PC-9 (cell line): ENCODE measurements at regions not wholly inside any gene's neighbourhood (a gene's known extent, or its start where the extent isn't known, plus 50 kb on each side); places are given as distances from the start of the nearest gene placed in this dataset.

Experiments used
- BruUV-seq: library from RNA; stranded (reverse); fragments of 400-500 nt; replicated peaks from 2 replicates; lab custom pipeline; 2021; lab: Mats Ljungman, UMichigan
- CTCF ChIA-PET: fragments of 300-600 bp; sonication (Branson Sonifier 250); formaldehyde crosslinking; loops from one replicate; lab custom pipeline; 2022; ENCODE audit warnings: antibody characterized with exemption; lab: Charles Lee
- POLR2A ChIA-PET: fragments of 300-600 bp; sonication (Branson Sonifier 250); formaldehyde crosslinking; loops from one replicate; lab custom pipeline; 2022; ENCODE audit warnings: antibody characterized with exemption; ENCODE audit not compliant: unreplicated experiment; lab: Charles Lee
- DNase-seq, 2 experiments: peaks; one replicate each; pipeline versions ENCODE4 v3.0.0 to v3.0.0-alpha.2; 2015 to 2022; ENCODE audit warnings: mixed read lengths in 1 of 2
- H2AFZ ChIP-seq: fragments of 200-600 bp; sonication (generic); 2 replicates; pipeline ENCODE4 v1.8.1; 2017; ENCODE audit warnings: antibody characterized with exemption
- H3F3A ChIP-seq: fragments of 200-600 bp; sonication (generic); 2 replicates; pipeline ENCODE4 v1.8.1; 2017; ENCODE audit warnings: antibody characterized with exemption, mild to moderate bottlenecking, low read depth; ENCODE audit not compliant: insufficient read depth
- H3K27ac ChIP-seq: fragments of 200-600 bp; sonication (generic); 2 replicates; pipeline ENCODE4 v1.6.1; 2016; ENCODE audit warnings: mixed run types
- H3K27me3 ChIP-seq: fragments of 200-600 bp; sonication (generic); 2 replicates; pipeline ENCODE4 v1.6.1; 2016; ENCODE audit warnings: low read depth, mixed run types; ENCODE audit not compliant: insufficient read depth
- H3K36me3 ChIP-seq: fragments of 200-600 bp; sonication (generic); 2 replicates; pipeline ENCODE4 v1.6.1; 2016; ENCODE audit warnings: low read depth, mixed run types
- H3K4me1 ChIP-seq: fragments of 200-600 bp; sonication (generic); replicated peaks from 2 replicates; pipeline ENCODE4 v1.6.1; 2016; ENCODE audit warnings: mixed run types; ENCODE audit not compliant: insufficient read depth
- H3K4me2 ChIP-seq: fragments of 200-600 bp; sonication (generic); 2 replicates; pipeline ENCODE4 v1.6.1; 2017; ENCODE audit warnings: mixed run types
- H3K4me3 ChIP-seq: fragments of 200-600 bp; sonication (generic); 2 replicates; pipeline ENCODE4 v1.6.1; 2016; ENCODE audit warnings: mixed run types
- H3K79me2 ChIP-seq: fragments of 200-600 bp; sonication (generic); 2 replicates; pipeline ENCODE4 v1.6.1; 2017; ENCODE audit warnings: low read depth, mixed run types
- H3K9me2 ChIP-seq: fragments of 200-600 bp; sonication (generic); 2 replicates; pipeline ENCODE4 v1.8.1; 2017; ENCODE audit warnings: mild to moderate bottlenecking; ENCODE audit not compliant: insufficient read depth
- H3K9me3 ChIP-seq: fragments of 200-600 bp; sonication (generic); 2 replicates; pipeline ENCODE4 v1.8.1; 2016; ENCODE audit warnings: low read depth; ENCODE audit not compliant: insufficient read depth
- H4K20me1 ChIP-seq: fragments of 200-600 bp; sonication (generic); 2 replicates; pipeline ENCODE4 v1.8.1; 2017; ENCODE audit not compliant: insufficient read depth
- EZH2 ChIP-seq: fragments of 200-600 bp; sonication (generic); IDR thresholded peaks from 2 replicates; pipeline ENCODE4 v1.8.0; 2017; ENCODE audit warnings: antibody characterized with exemption, low read depth
- intact Hi-C: fragments of 100-400 bp; cut with micrococcal nuclease; formaldehyde crosslinking; loops from one replicate; pipeline ENCODE4 v1.10.0; 2022; ENCODE audit not compliant: unreplicated experiment
- TF ChIP-seq, protein P1 (sequence below): fragments of 200-600 bp; sonication (generic); conservative IDR thresholded peaks from 2 replicates; pipeline ENCODE4 v1.6.1; 2017; ENCODE audit warnings: mixed run types, antibody characterized with exemption, mild to moderate bottlenecking, moderate library complexity

DNA sequence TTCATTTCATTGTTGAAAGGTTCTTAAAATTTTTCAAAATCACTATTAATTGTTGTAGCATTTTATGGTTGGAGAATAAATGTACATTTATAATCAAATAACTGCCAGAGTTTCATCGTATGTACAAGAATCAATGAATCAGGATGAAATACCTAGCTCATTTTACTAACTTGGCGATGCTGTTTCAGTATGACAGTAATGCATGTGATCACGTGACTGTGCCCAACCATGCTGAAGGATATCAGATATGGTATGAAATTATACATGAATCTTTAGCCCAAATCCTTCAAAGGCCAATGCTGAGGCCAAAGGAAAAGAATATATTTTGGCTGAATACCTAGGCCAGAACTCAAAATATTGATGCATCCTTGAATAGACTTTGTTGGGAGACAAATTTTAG is 288.3 kb upstream of the TGFBR2 start:
- H3K9me3 ChIP-seq, result no peaks in the 10 kb centered on the region
- POLR2A ChIA-PET, result no interaction called here
- no peak overlapping the region for H3K4me3 ChIP-seq
- no TSS peak for BruUV-seq
- intact Hi-C loops, result loop anchor here (2.0 kb wide), 1 partner anchor 375 kb away; no protein-coding TSS in a partner anchor
- TF ChIP-seq EZH2, result no peak
- TF ChIP-seq, protein P1, sequence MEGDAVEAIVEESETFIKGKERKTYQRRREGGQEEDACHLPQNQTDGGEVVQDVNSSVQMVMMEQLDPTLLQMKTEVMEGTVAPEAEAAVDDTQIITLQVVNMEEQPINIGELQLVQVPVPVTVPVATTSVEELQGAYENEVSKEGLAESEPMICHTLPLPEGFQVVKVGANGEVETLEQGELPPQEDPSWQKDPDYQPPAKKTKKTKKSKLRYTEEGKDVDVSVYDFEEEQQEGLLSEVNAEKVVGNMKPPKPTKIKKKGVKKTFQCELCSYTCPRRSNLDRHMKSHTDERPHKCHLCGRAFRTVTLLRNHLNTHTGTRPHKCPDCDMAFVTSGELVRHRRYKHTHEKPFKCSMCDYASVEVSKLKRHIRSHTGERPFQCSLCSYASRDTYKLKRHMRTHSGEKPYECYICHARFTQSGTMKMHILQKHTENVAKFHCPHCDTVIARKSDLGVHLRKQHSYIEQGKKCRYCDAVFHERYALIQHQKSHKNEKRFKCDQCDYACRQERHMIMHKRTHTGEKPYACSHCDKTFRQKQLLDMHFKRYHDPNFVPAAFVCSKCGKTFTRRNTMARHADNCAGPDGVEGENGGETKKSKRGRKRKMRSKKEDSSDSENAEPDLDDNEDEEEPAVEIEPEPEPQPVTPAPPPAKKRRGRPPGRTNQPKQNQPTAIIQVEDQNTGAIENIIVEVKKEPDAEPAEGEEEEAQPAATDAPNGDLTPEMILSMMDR, result no peak
- H3F3A ChIP-seq, result no peaks in the 10 kb centered on the region
- no peaks in the 10 kb centered on the region for H3K27me3 ChIP-seq
- H3K9me2 ChIP-seq, result no peaks in the 10 kb centered on the region
- H3K27ac ChIP-seq, result no peak overlapping the region
- H2AFZ ChIP-seq, result no peak overlapping the region
- H3K79me2 ChIP-seq, result no peaks in the 10 kb centered on the region
- CTCF ChIA-PET, result no interaction called here
- H3K4me1 ChIP-seq, result no peaks in the 10 kb centered on the region
- no peak overlapping the region for H3K4me2 ChIP-seq
- no peaks in the 10 kb centered on the region for H3K36me3 ChIP-seq
- DNase-seq, result no peak
- H4K20me1 ChIP-seq, result no peaks in the 10 kb centered on the region

DNA sequence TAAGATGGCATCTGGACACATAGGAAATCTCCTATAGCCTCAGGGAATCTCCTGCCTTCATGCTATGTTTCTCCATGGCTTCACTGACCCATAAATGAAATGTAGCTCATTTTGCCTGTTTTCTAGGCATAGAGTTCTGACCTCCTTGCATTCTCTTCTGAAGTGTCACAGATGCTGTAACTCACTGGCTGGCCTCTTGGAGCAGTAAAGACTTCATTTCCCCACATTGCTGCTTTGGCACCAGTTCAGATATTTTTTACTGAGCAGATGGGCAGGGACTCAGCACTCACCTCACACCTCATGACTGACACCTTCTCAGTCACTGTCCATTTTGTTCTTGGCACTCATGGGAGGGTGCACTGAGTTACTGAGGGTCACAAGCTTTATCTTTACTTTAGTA is 286.7 kb upstream of the TGFBR2 start:
- peak; percentile 40 to 61 for DNase-seq
- Histone ChIP-seq H3F3A (no peaks in the 10 kb centered on the region), H3K36me3 (no peaks in the 10 kb centered on the region), H3K4me2 (no peak overlapping the region), H3K4me1 (no peaks in the 10 kb centered on the region), H3K4me3 (no peak overlapping the region), H3K27ac (no peak overlapping the region), H3K9me2 (no peaks in the 10 kb centered on the region), H4K20me1 (no peaks in the 10 kb centered on the region), H3K27me3 (no peaks in the 10 kb centered on the region), H3K79me2 (no peaks in the 10 kb centered on the region), H3K9me3 (no peaks in the 10 kb centered on the region; the same call in 1 of the 2 replicates), H2AFZ (no peak overlapping the region)
- intact Hi-C loops, result loop anchor here (2.0 kb wide), 1 partner anchor 373 kb away; no protein-coding TSS in a partner anchor
- TF ChIP-seq, protein P1, result 0 out of 2 replicates have a peak, but pooled peaks have one; percentile 33
- TF ChIP-seq EZH2, result no peak
- POLR2A ChIA-PET, result no interaction called here
- CTCF ChIA-PET, result interaction anchor here (0.5 to 1.0 kb wide), 7 partner anchors 14 to 374 kb away, joined by 3 to 6 read pairs (median 3); no protein-coding TSS in a partner anchor
- BruUV-seq, result no TSS peak

DNA sequence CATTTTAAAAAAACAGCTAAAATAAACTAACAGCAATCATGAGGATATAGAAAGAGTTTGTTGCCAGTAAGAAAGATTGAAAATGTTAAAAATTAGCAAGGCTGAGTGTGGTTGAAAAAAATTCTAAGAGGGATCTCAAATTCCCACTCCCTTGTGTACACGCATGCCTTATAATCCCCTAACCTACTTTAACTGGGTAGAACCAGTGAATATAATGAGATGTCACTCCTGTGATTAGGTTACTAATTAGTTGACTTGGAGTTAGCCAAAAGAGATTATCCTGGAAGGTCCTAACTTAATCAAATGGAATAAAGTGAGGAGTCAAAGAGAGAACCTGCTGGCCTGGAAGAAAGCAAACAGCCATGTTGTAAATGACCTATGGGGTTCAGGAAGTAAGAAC is 286.0 kb upstream of the TGFBR2 start:
- no peaks in the 10 kb centered on the region for H3K27me3 ChIP-seq
- TF ChIP-seq EZH2, result no peak
- TF ChIP-seq, protein P1, result no peak
- intact Hi-C loops, result no loop called here

More for the DNA sequence above, 286.0 kb upstream of the TGFBR2 start:
- Histone ChIP-seq H3K36me3 (no peaks in the 10 kb centered on the region), H3K4me1 (no peaks in the 10 kb centered on the region), H3K9me2 (no peaks in the 10 kb centered on the region), H3K4me2 (no peak overlapping the region), H4K20me1 (no peaks in the 10 kb centered on the region), H3K79me2 (no peaks in the 10 kb centered on the region), H3K4me3 (no peak overlapping the region), H2AFZ (no peak overlapping the region), H3K9me3 (no peaks in the 10 kb centered on the region; the same call in 1 of the 2 replicates), H3F3A (no peaks in the 10 kb centered on the region), H3K27ac (no peak overlapping the region)
- no TSS peak for BruUV-seq
- DNase-seq, result no peak
- POLR2A ChIA-PET, result no interaction called here
- CTCF ChIA-PET, result interaction anchor here (0.5 kb wide), 1 partner anchor 119 kb away, joined by 3 read pairs; no protein-coding TSS in a partner anchor
